ENCODE measurements at regions not wholly inside any gene's neighbourhood (a gene's known extent, or its start where the extent isn't known, plus 50 kb on each side); places are given as distances from the start of the nearest gene placed in this dataset.

GRCh38 chr20:4610871-4611270 lies 75.4 kb upstream of the PRNP start:
- no peak overlapping the region for H3K9ac ChIP-seq (ENCODE audit: control insufficient read depth, insufficient read depth, low read length)
- H3K4me2 ChIP-seq (ENCODE audit: control insufficient read depth, insufficient read depth): no peak overlapping the region
- DNase-seq (ENCODE audit: low read depth, low spot score) (no peak), ATAC-seq (no peak), FAIRE-seq (no peak)
- SMC1A ChIA-PET (ENCODE audit: uncharacterized antibody, unreplicated experiment): interaction anchor here (1.0 to 3.8 kb wide), 2 partner anchors 109 to 112 kb away, joined by 3 to 32 read pairs; no protein-coding TSS in a partner anchor
- H3K4me1 ChIP-seq (ENCODE audit: control insufficient read depth, insufficient read depth, low read length): peaks cover 18% of the 10 kb centered on the region
- H3K79me2 ChIP-seq (ENCODE audit: control insufficient read depth, insufficient read depth, low read length): no peaks in the 10 kb centered on the region
- no peak overlapping the region for H2AFZ ChIP-seq (ENCODE audit: control insufficient read depth, low read depth, low read length)
- RAD21 ChIA-PET (ENCODE audit: unreplicated experiment): no interaction called here
- H3K36me3 ChIP-seq (ENCODE audit: control insufficient read depth in 2 of 2, insufficient read depth in 2 of 2, low read length in 1 of 2): no peaks in the 10 kb centered on the region
- intact Hi-C loops (cut with micrococcal nuclease; ENCODE audit: unreplicated experiment): no loop called here
- TF ChIP-seq PML (IDR thresholded peaks at IDR 0.05; ENCODE audit: low read length): no peak
- 74% methylated on average over 9 of the region's 9 CpGs for WGBS (ENCODE audit: insufficient coverage, insufficient replicate concordance, low lambda C conversion rate, missing lambda C conversion rate)
- H3K4me3 ChIP-seq: no peak overlapping the region
- no peaks in the 10 kb centered on the region for H4K20me1 ChIP-seq (ENCODE audit: control insufficient read depth, insufficient read depth)
- in situ Hi-C loops (cut with MboI): no loop called here
- CTCF ChIA-PET: interaction anchor here (13.3 kb wide), 1 partner anchor 112 kb away, joined by 199 read pairs; the partner anchor contains the start of gene PRND
- no peak overlapping the region for H3K27ac ChIP-seq (ENCODE audit: control insufficient read depth, insufficient read depth)
- no TSS peak for BruUV-seq (replicated peaks)
- H3K27me3 ChIP-seq (replicated peaks in 1 of 2; ENCODE audit: control insufficient read depth in 2 of 2, insufficient read depth in 2 of 2, low read length in 1 of 2): no peaks in the 10 kb centered on the region
- H3K9me3 ChIP-seq (replicated peaks; ENCODE audit: control insufficient read depth, insufficient read depth, low read length): no peaks in the 10 kb centered on the region; the same call in 1 of the 3 replicates
- POLR2A ChIA-PET: no interaction called here

DNA sequence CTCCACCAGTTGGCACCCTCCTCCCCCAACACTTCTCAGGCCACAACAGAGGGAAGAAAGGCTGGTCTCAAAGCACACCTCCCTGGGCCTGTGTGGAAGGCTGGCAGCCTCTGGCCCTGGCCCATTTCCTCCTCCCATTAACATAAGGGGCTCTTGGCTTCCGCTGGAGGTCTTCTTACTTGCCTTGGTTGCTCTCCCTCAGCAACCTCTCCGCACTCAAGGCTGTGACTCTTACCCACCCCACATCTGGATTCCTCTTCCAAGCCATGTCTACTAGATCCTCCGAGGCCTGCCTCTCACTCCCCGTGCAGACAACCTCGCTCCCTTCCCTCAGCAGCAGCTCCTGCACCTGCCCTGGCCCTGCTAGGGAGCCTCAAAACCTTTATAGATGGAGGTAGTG lies 76.7 kb upstream of the PRNP start:
- H3K9me3 ChIP-seq (replicated peaks; ENCODE audit: control insufficient read depth, insufficient read depth, low read length): no peaks in the 10 kb centered on the region
- POLR2A ChIA-PET: no interaction called here
- H4K20me1 ChIP-seq (ENCODE audit: control insufficient read depth, insufficient read depth): no peaks in the 10 kb centered on the region
- in situ Hi-C loops (cut with MboI): no loop called here
- no peak for DNase-seq (ENCODE audit: low read depth, low spot score)
- TF ChIP-seq TBL1XR1 (IDR thresholded peaks at IDR 0.05; ENCODE audit: low read depth, low read length): no peak
- no peak for TF ChIP-seq MYB (IDR thresholded peaks at IDR 0.05; ENCODE audit: borderline replicate concordance, low read depth, low read length)
- TF ChIP-seq YY1 (IDR thresholded peaks at IDR 0.05; ENCODE audit: low read depth, low read length): no peak
- 90% methylated on average over 5 of the region's 5 CpGs for WGBS (ENCODE audit: insufficient coverage, insufficient replicate concordance, low lambda C conversion rate, missing lambda C conversion rate)
- no peak for FAIRE-seq
- SMC1A ChIA-PET (ENCODE audit: uncharacterized antibody, unreplicated experiment): interaction anchor here (0.6 to 3.8 kb wide), 3 partner anchors 111 to 426 kb away, joined by 3 to 32 read pairs (median 13); partner anchors contain the start of gene PRND
- intact Hi-C loops (cut with micrococcal nuclease; ENCODE audit: unreplicated experiment): loop anchor here (5.0 to 10.0 kb wide), 3 partner anchors 343 to 615 kb away; no protein-coding TSS in a partner anchor
- no peak overlapping the region for H3K4me3 ChIP-seq
- ATAC-seq: no peak
- CTCF ChIA-PET: interaction anchor here (0.7 to 13.3 kb wide), 6 partner anchors 15 to 517 kb away, joined by 3 to 199 read pairs (median 4); partner anchors contain the start of genes CDS2 and PRND
- H3K79me2 ChIP-seq (ENCODE audit: control insufficient read depth, insufficient read depth, low read length): no peaks in the 10 kb centered on the region
- H3K9ac ChIP-seq (ENCODE audit: control insufficient read depth, insufficient read depth, low read length): no peak overlapping the region
- H3K4me2 ChIP-seq (ENCODE audit: control insufficient read depth, insufficient read depth): no peak overlapping the region
- H2AFZ ChIP-seq (ENCODE audit: control insufficient read depth, low read depth, low read length): no peak overlapping the region
- peaks cover 18% of the 10 kb centered on the region for H3K4me1 ChIP-seq (ENCODE audit: control insufficient read depth, insufficient read depth, low read length)
- H3K27me3 ChIP-seq (replicated peaks in 1 of 2; ENCODE audit: control insufficient read depth in 2 of 2, insufficient read depth in 2 of 2, low read length in 1 of 2): no peaks in the 10 kb centered on the region
- RAD21 ChIA-PET (ENCODE audit: unreplicated experiment): interaction anchor here (0.9 to 5.2 kb wide), 3 partner anchors 110 to 298 kb away, joined by 3 to 36 read pairs (median 3); partner anchors contain the start of gene PRND
- H3K27ac ChIP-seq (ENCODE audit: control insufficient read depth, insufficient read depth): no peak overlapping the region
- H3K36me3 ChIP-seq (ENCODE audit: control insufficient read depth in 2 of 2, insufficient read depth in 2 of 2, low read length in 1 of 2): no peaks in the 10 kb centered on the region
- BruUV-seq (replicated peaks): no TSS peak

Data from GM12878 (cell line).